SK-N-SH (cell line): ENCODE measurements at regions not wholly inside any gene's neighbourhood (a gene's known extent, or its start where the extent isn't known, plus 50 kb on each side); places are given as distances from the start of the nearest gene placed in this dataset.

Experiments used
- CTCF ChIA-PET: fragments of 300-600, 350-600 bp; formaldehyde crosslinking; extraction: SDS; loops from one replicate; lab custom pipeline; 2021; lab: Yijun Ruan, JAX
- POLR2A ChIA-PET: fragments of 350-600 bp; sonication (Branson Sonifier 250); formaldehyde crosslinking; extraction: SDS; loops from one replicate; lab custom pipeline; 2020; ENCODE audit warnings: antibody characterized with exemption, inconsistent platforms; lab: Yijun Ruan, JAX
- DNase-seq: peaks from one replicate; pipeline ENCODE4 v3.0.0; 2012
- H2AFZ ChIP-seq: fragments of 200-600 bp; sonication (generic); 2 replicates; pipeline ENCODE4 v1.8.1; 2016; ENCODE audit warnings: antibody characterized with exemption, mild to moderate bottlenecking, low read depth
- H3F3A ChIP-seq: fragments of 200-600 bp; sonication (generic); replicated peaks from 2 replicates; pipeline ENCODE3; 2016; ENCODE audit warnings: antibody characterized with exemption, mild to moderate bottlenecking; ENCODE audit not compliant: insufficient read depth
- H3K27ac ChIP-seq, 2 experiments: fragments of 200-500 bp in 1 of 2; fragments of 200-600 bp in 1 of 2; sonication (Bioruptor generic) in 1 of 2; sonication (generic), shearing (Covaris generic) in 1 of 2; 2 replicates each; pipeline versions ENCODE4 v1.5.1 to v1.6.1; 2014 to 2016; ENCODE audit warnings: low read depth in 2 of 2, inconsistent platforms in 1 of 2, low read length in 1 of 2, mild to moderate bottlenecking in 1 of 2, mixed read lengths in 1 of 2
- H3K27me3 ChIP-seq: fragments of 200-600 bp; sonication (generic), shearing (Covaris generic); 2 replicates; pipeline ENCODE4 v1.6.1; 2016; ENCODE audit warnings: mixed run types; ENCODE audit not compliant: insufficient read depth
- H3K36me3 ChIP-seq, 2 experiments: fragments of 200-500 bp in 1 of 2; fragments of 200-600 bp in 1 of 2; sonication (Bioruptor generic) in 1 of 2; sonication (generic) in 1 of 2; replicated peaks in 1 of 2; 2 replicates each; pipeline versions ENCODE3 to v1.5.1; 2014 to 2016; ENCODE audit warnings: low read length in 1 of 2, mild to moderate bottlenecking in 1 of 2; ENCODE audit not compliant: insufficient read depth in 2 of 2, control insufficient read depth in 1 of 2
- H3K4me1 ChIP-seq, 2 experiments: fragments of 200-500 bp in 1 of 2; fragments of 200-600 bp in 1 of 2; sonication (Bioruptor generic) in 1 of 2; sonication (generic), shearing (Covaris generic) in 1 of 2; 2 replicates each; pipeline versions ENCODE4 v1.5.1 to v1.6.1; 2014 to 2016; ENCODE audit warnings: low read depth in 1 of 2, low read length in 1 of 2, mixed run types in 1 of 2; ENCODE audit not compliant: insufficient read depth in 2 of 2, control insufficient read depth in 1 of 2
- H3K4me2 ChIP-seq: fragments of 200-600 bp; sonication (generic), shearing (Covaris generic); 2 replicates; pipeline ENCODE4 v1.6.1; 2017; ENCODE audit warnings: mixed run types
- H3K4me3 ChIP-seq, 2 experiments: fragments of 200-500 bp in 1 of 2; fragments of 200-600 bp in 1 of 2; sonication (Bioruptor generic) in 1 of 2; sonication (generic), shearing (Covaris generic) in 1 of 2; 2 replicates each; pipeline versions ENCODE4 v1.5.1 to v1.8.1; 2014 to 2016; ENCODE audit warnings: low read depth in 2 of 2, inconsistent platforms in 1 of 2, low read length in 1 of 2, mild to moderate bottlenecking in 1 of 2, mixed read lengths in 1 of 2, moderate library complexity in 1 of 2
- H3K79me2 ChIP-seq: fragments of 200-600 bp; sonication (generic); 2 replicates; pipeline ENCODE4 v1.8.1; 2017; ENCODE audit warnings: mild to moderate bottlenecking; ENCODE audit not compliant: insufficient read depth
- H3K9ac ChIP-seq: fragments of 200-600 bp; sonication (generic); 2 replicates; pipeline ENCODE4 v1.6.1; 2017; ENCODE audit warnings: mixed run types
- H3K9me2 ChIP-seq: fragments of 200-600 bp; sonication (generic); 2 replicates; pipeline ENCODE4 v1.6.1; 2017; ENCODE audit warnings: mixed run types
- H3K9me3 ChIP-seq: fragments of 200-600 bp; sonication (generic); 2 replicates; pipeline ENCODE4 v1.6.1; 2017; ENCODE audit warnings: mixed run types, mild to moderate bottlenecking, moderate library complexity
- H4K20me1 ChIP-seq: fragments of 200-600 bp; sonication (generic); 2 replicates; pipeline ENCODE4 v1.6.1; 2017; ENCODE audit warnings: mild to moderate bottlenecking, mixed run types; ENCODE audit not compliant: insufficient read depth
- CHD2 ChIP-seq: fragments of 150-350 bp; IDR thresholded peaks from 2 replicates; pipeline ENCODE4 v1.6.1; 2018; ENCODE audit warnings: low read length; ENCODE audit not compliant: partially characterized antibody
- EP300 ChIP-seq, 2 experiments: IDR thresholded peaks; 2 replicates each; pipeline versions ENCODE4 v1.4.0 to v1.6.1; 2012; ENCODE audit warnings: borderline replicate concordance in 1 of 2, low read depth in 1 of 2, low read length in 1 of 2
- FOXJ3 ChIP-seq: sonication (generic); formaldehyde crosslinking; IDR thresholded peaks from 2 replicates; pipeline ENCODE4 v1.5.1; 2020; ENCODE audit warnings: mild to moderate bottlenecking, missing genetic modification reagents
- JUND ChIP-seq: IDR thresholded peaks from 2 replicates; pipeline ENCODE4 v1.4.0; 2012
- MAX ChIP-seq: IDR thresholded peaks from 2 replicates; pipeline ENCODE4 v1.4.0; 2012; ENCODE audit warnings: low read depth
- MEF2A ChIP-seq: IDR thresholded peaks from 2 replicates; pipeline ENCODE4 v1.4.0; 2012; ENCODE audit warnings: low read depth, borderline replicate concordance
- MXI1 ChIP-seq: IDR thresholded peaks from 2 replicates; pipeline ENCODE4 v1.6.1; 2012; ENCODE audit warnings: mild to moderate bottlenecking, low read depth, low read length, improper control_type of control experiment
- NRF1 ChIP-seq: IDR thresholded peaks from 2 replicates; pipeline ENCODE4 v1.6.1; 2012; ENCODE audit warnings: low read depth, mild to moderate bottlenecking, low read length
- POLR2AphosphoS5 ChIP-seq: IDR thresholded peaks from 2 replicates; pipeline ENCODE4 v1.6.1; 2012; ENCODE audit warnings: low read depth, low read length
- RCOR1 ChIP-seq: fragments of 150-350 bp; IDR thresholded peaks from 2 replicates; pipeline ENCODE4 v1.6.1; 2017; ENCODE audit warnings: antibody characterized with exemption, low read length
- RFX5 ChIP-seq: IDR thresholded peaks from 2 replicates; pipeline ENCODE4 v1.6.1; 2012; ENCODE audit warnings: mild to moderate bottlenecking, improper control_type of control experiment, low read length
- SIN3A ChIP-seq: IDR thresholded peaks from 2 replicates; pipeline ENCODE4 v1.6.1; 2012; ENCODE audit warnings: low read depth, mild to moderate bottlenecking, low read length, moderate library complexity, borderline replicate concordance
- TAF1 ChIP-seq: IDR thresholded peaks from 2 replicates; pipeline ENCODE4 v1.6.1; 2012; ENCODE audit warnings: low read depth, mild to moderate bottlenecking, low read length, moderate library complexity, borderline replicate concordance
- TEAD4 ChIP-seq: IDR thresholded peaks from 2 replicates; pipeline ENCODE4 v1.4.0; 2012; ENCODE audit warnings: mild to moderate bottlenecking, borderline replicate concordance; ENCODE audit not compliant: insufficient read depth
- USF2 ChIP-seq: fragments of 150-350 bp; IDR thresholded peaks from 2 replicates; pipeline ENCODE4 v1.6.1; 2017; ENCODE audit warnings: antibody characterized with exemption, low read length, low read depth, borderline replicate concordance
- YY1 ChIP-seq: IDR thresholded peaks from 2 replicates; pipeline ENCODE4 v1.4.0; 2012; ENCODE audit warnings: low read depth, mild to moderate bottlenecking
- WGBS: methylation state at CpG from one replicate; pipeline ENCODE4 v1.1.6; 2017; ENCODE audit warnings: low lambda C conversion rate; 5-methylcytosine and 5-hydroxymethylcytosine counted together
- TF ChIP-seq, protein P1 (sequence below): fragments of 200-600 bp; sonication (generic); IDR thresholded peaks from 2 replicates; pipeline ENCODE4 v1.6.1; 2017; ENCODE audit warnings: antibody characterized with exemption, mild to moderate bottlenecking, moderate library complexity
- TF ChIP-seq, protein P2 (sequence below): IDR thresholded peaks from 2 replicates; pipeline ENCODE4 v1.6.1; 2012; ENCODE audit warnings: mild to moderate bottlenecking, low read depth, low read length, moderate library complexity

DNA sequence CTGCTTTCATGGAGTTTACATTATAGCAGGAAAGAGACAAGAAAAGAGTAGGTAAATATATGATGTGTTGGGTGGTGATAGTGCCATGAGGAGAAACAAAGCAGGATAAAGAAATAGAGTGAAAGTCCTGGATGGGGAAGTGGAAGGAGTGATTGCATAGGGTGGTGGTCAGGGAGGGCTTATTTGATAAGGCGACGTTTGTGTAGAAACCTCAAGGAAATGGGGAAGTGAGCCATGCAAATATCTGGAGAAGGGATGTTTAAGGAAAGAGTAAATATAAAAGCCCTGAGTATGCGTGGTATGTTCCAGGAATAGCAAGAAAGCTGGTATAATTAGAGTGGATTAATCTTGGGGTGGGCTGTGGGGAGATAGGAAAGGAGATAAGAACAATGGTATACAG, 134.7 kb upstream of the SV2C start:
- ChIA-PET POLR2A (no interaction called here), CTCF (no interaction called here)
- Histone ChIP-seq H3K4me3 (no peak overlapping the region), H3K9me3 (no peaks in the 10 kb centered on the region), H3K4me2 (no peak overlapping the region), H3K27ac (no peak overlapping the region), H3F3A (no peaks in the 10 kb centered on the region), H4K20me1 (no peaks in the 10 kb centered on the region), H3K9me2 (no peaks in the 10 kb centered on the region), H3K9ac (no peak overlapping the region), H3K79me2 (no peaks in the 10 kb centered on the region), H3K36me3 (no peaks in the 10 kb centered on the region), H3K27me3 (no peaks in the 10 kb centered on the region), H3K4me1 (peaks cover 0 to 3% of the 10 kb centered on the region in 2 experiments; a peak in 1 of 4 replicates), H2AFZ (no peak overlapping the region)
- WGBS, result 30% methylated on average over 3 of the region's 3 CpGs
- TF ChIP-seq RFX5, result no peak
- no peak for TF ChIP-seq MAX
- TF ChIP-seq, protein P1, sequence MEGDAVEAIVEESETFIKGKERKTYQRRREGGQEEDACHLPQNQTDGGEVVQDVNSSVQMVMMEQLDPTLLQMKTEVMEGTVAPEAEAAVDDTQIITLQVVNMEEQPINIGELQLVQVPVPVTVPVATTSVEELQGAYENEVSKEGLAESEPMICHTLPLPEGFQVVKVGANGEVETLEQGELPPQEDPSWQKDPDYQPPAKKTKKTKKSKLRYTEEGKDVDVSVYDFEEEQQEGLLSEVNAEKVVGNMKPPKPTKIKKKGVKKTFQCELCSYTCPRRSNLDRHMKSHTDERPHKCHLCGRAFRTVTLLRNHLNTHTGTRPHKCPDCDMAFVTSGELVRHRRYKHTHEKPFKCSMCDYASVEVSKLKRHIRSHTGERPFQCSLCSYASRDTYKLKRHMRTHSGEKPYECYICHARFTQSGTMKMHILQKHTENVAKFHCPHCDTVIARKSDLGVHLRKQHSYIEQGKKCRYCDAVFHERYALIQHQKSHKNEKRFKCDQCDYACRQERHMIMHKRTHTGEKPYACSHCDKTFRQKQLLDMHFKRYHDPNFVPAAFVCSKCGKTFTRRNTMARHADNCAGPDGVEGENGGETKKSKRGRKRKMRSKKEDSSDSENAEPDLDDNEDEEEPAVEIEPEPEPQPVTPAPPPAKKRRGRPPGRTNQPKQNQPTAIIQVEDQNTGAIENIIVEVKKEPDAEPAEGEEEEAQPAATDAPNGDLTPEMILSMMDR, result no peak
- TF ChIP-seq RCOR1, result no peak
- TF ChIP-seq JUND, result no peak
- no peak for TF ChIP-seq MEF2A
- TF ChIP-seq TEAD4, result no peak
- no peak for TF ChIP-seq USF2
- no peak for TF ChIP-seq SIN3A
- TF ChIP-seq CHD2, result no peak
- TF ChIP-seq, protein P2, sequence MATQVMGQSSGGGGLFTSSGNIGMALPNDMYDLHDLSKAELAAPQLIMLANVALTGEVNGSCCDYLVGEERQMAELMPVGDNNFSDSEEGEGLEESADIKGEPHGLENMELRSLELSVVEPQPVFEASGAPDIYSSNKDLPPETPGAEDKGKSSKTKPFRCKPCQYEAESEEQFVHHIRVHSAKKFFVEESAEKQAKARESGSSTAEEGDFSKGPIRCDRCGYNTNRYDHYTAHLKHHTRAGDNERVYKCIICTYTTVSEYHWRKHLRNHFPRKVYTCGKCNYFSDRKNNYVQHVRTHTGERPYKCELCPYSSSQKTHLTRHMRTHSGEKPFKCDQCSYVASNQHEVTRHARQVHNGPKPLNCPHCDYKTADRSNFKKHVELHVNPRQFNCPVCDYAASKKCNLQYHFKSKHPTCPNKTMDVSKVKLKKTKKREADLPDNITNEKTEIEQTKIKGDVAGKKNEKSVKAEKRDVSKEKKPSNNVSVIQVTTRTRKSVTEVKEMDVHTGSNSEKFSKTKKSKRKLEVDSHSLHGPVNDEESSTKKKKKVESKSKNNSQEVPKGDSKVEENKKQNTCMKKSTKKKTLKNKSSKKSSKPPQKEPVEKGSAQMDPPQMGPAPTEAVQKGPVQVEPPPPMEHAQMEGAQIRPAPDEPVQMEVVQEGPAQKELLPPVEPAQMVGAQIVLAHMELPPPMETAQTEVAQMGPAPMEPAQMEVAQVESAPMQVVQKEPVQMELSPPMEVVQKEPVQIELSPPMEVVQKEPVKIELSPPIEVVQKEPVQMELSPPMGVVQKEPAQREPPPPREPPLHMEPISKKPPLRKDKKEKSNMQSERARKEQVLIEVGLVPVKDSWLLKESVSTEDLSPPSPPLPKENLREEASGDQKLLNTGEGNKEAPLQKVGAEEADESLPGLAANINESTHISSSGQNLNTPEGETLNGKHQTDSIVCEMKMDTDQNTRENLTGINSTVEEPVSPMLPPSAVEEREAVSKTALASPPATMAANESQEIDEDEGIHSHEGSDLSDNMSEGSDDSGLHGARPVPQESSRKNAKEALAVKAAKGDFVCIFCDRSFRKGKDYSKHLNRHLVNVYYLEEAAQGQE, result no peak
- no peak for TF ChIP-seq TAF1
- no peak for TF ChIP-seq EP300 (IDR thresholded peaks at IDR 0.05; ENCODE audit: borderline replicate concordance in 1 of 2, low read depth in 1 of 2, low read length in 1 of 2)
- no peak for TF ChIP-seq POLR2AphosphoS5
- no peak for TF ChIP-seq FOXJ3 (CRISPR knock-in tag)
- no peak for TF ChIP-seq YY1
- no peak for TF ChIP-seq MXI1
- TF ChIP-seq NRF1, result no peak
- DNase-seq, result no peak
